GM12873 (cell line): ENCODE measurements at regions not wholly inside any gene's neighbourhood (a gene's known extent, or its start where the extent isn't known, plus 50 kb on each side); places are given as distances from the start of the nearest gene placed in this dataset.

ENCODE experiments used
- TF ChIP-seq, protein P1 (sequence below): IDR thresholded peaks from 2 replicates; pipeline ENCODE4 v1.5.1; 2012; ENCODE audit warnings: low read depth, mild to moderate bottlenecking, moderate library complexity, low read length, control low read depth; ENCODE audit not compliant: insufficient read depth; ENCODE audit errors: missing control alignments

DNA sequence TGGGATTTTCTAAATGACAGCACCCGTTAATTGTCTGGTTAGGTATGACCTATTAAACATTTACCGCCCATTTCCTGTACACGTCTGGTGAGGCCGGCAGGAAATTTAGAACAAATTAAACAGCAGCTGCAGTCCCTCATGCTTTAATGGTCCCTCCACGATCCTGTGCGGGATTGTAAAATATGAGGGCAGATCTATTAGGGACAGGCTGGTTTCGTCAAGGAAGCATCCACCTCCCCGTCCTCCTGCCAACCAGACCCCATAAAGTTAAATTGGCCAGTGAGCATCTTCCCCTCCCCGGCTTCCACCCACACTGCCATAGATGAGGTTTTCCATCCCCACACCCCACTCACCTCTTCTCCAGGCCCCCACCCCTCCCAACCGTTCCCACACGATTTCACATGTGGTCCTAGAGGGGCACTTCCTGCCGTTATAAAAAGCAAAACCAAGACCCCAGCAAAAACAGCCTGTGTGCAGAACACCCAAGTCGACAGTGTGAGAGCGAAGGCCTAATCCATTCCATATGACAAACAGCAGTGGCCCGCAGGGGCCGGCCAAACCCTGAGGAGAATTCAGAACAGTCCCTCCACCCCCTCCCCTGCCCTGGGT is 331.9 kb downstream of the FOXL1 start:
- TF ChIP-seq, protein P1, sequence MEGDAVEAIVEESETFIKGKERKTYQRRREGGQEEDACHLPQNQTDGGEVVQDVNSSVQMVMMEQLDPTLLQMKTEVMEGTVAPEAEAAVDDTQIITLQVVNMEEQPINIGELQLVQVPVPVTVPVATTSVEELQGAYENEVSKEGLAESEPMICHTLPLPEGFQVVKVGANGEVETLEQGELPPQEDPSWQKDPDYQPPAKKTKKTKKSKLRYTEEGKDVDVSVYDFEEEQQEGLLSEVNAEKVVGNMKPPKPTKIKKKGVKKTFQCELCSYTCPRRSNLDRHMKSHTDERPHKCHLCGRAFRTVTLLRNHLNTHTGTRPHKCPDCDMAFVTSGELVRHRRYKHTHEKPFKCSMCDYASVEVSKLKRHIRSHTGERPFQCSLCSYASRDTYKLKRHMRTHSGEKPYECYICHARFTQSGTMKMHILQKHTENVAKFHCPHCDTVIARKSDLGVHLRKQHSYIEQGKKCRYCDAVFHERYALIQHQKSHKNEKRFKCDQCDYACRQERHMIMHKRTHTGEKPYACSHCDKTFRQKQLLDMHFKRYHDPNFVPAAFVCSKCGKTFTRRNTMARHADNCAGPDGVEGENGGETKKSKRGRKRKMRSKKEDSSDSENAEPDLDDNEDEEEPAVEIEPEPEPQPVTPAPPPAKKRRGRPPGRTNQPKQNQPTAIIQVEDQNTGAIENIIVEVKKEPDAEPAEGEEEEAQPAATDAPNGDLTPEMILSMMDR, result no peak

DNA sequence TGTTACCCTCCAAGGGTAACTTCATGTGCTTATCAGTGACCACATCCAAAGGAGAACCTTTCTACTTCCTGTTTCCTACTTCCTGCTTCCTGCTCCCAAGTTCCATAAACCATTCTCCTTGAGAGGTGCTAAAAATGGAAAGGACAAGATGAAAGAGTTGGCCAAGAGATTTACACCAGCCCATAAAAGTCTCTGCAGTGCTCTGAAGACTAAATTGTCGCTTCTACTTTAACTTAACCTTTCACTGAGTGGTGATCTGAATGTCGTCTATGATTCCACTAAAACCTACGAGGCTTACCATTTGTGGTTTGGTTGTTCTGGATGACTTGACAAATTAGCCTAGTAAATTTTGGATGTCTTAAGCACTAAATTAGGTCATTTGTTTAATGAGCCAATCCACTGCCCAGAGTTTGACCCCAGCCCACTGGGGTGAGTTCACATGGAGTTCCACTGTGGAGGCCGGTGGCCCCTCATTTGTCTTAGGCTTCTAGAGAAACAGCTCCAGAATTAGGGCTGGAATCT is 333.1 kb downstream of the FOXL1 start:
- TF ChIP-seq, protein P1, result no peak

- TF ChIP-seq, protein P1, result no peak
These were observed 335.5 kb downstream of the FOXL1 start for GRCh38 chr16:86913886-86914285.

DNA sequence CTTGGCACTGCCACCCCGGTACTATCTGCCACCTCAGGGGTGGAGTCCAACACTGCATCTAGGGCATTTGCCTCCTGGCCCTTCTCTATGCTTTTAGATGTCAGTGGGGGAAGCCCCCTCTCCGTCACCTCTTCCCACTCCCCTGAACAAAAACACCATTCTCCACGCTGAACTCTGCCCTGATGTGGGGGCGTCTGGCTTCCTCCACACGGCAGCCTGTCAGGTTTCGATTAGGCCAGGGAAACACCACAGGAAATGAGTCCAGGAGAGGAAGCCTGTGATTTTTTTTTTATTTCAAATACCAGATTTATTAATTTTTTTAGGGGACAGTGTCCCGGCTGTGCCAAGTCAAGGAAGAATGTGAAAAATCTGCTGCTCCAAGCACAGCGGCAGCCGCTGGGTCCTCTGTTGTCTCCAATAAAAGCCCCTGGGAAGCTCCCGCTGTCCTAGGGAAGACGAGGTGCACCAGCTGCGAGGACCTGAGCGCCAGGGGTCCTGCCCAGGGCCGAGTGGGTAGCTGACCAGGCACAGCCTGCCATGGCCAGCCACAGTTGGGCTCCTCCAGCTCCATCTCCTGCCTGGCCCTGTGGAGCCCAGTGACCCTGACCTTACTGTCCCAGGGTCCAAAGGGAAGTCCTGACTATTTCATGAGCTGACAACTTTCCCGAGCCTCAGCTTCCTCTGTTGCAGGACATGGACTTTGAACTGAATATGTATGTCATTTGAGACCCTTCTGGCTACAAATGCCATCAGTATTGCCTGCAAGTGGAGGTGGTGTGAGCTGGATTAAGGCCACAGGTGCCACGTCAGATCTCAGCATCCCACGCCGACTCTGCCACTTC is 336.7 kb downstream of the FOXL1 start:
- TF ChIP-seq, protein P1, result no peak

DNA sequence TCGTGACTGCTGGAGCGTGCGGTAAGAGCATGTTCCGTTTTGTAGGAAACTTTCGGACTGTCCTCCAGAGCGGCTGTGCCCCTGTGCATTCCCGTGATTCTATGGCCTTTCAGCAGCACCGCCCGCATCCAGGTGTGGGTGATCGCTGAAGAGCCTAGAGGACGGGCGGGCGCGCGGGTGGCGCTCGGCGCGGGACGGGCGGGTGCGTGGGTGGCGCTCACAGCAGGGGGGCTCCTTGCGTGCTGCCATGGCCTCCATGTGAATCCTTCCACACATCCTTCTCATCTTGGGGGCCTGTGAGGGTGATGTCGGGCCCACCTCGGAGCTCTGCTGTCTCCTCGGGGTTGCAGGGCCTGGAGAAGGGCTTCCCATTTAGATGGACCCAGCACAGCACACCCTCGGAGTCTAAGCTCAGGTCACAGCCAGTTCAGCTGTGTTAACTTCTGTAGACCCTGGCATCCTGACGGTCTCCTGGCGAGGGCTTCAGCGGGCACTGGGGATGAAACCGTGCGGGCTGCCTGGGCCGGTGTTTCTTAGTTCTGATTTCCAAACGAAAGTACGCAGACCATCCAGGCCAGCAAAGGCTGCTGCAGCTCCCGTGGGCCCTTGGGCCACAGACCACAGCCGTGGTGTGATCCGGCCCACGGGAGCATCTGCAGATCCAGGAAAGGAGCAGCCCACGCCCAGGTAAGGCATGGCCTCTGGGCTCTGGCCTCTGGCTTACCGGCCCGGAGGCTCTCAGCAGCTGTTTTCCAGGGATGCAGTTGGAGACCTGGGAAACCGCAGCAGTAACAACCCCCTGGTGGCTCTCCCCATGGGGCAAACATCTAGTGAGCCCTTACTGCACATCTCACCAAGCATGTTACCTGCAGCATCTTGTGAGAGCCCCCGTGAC is 339.4 kb downstream of the FOXL1 start:
- TF ChIP-seq, protein P1, result no peak

DNA sequence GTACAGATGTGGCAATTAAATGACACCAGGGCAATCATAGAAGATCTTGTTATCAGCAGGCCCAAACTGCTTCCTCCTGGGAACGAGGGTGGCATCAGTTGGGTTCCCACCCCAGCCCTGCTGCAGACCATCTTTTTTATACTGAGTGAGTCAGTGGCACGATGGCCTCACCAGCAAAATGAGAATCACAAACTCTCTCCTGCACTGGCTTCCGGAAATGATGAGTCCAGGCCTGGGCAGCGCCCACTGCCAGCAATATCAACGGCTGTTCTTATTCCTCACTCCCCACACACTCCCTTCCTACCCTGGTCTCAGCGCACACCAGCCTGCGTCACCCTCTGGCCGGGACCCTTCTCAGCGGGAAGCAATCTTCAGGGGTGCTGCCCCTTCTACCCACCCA is 340.3 kb downstream of the FOXL1 start:
- TF ChIP-seq, protein P1, result no peak
